ENCODE measurements at regions not wholly inside any gene's neighbourhood (a gene's known extent, or its start where the extent isn't known, plus 50 kb on each side); places are given as distances from the start of the nearest gene placed in this dataset.
"Not testable (repeated sequence)": the region's sequence is repeated elsewhere in the genome, so short reads cannot be mapped to it uniquely, and the experiment has no call there.

GRCh38 chr16:7866144-7866543 lies 533.5 kb downstream of the RBFOX1 start:
- Histone ChIP-seq H3K4me3 (no peak overlapping the region), H3K4me1 (no peaks in the 10 kb centered on the region), H3K9me3 (0 out of 3 replicates have a peak, but pooled peaks cover 2% of the 10 kb centered on the region), H3K27ac (no peak overlapping the region), H3K4me2 (no peak overlapping the region)
- ChIA-PET POLR2A (no interaction called here), CTCF (no interaction called here)
- DNase-seq (ENCODE audit: low read depth in 1 of 2, low spot score in 1 of 2) (no peak), ATAC-seq (no peak), FAIRE-seq (no peak)
- TF ChIP-seq FOSB (CRISPR knock-in tag; IDR thresholded peaks at IDR 0.05): no peak
- TF ChIP-seq FOXS1 (CRISPR knock-in tag; IDR thresholded peaks at IDR 0.05): no peak
- no peak for TF ChIP-seq E2F6 (IDR thresholded peaks at IDR 0.05; ENCODE audit: borderline replicate concordance, low read depth)
- no peak for TF ChIP-seq PBX3 (IDR thresholded peaks at IDR 0.05)
- no peak for TF ChIP-seq HMGXB4 (CRISPR knock-in tag; IDR thresholded peaks at IDR 0.05; ENCODE audit: borderline replicate concordance)
- TF ChIP-seq KDM1A (IDR thresholded peaks at IDR 0.05; ENCODE audit: low read depth): no peak
- no peak for TF ChIP-seq RFX5 (IDR thresholded peaks at IDR 0.05)
- no peak for TF ChIP-seq HOXA7 (CRISPR knock-in tag; IDR thresholded peaks at IDR 0.05)
- TF ChIP-seq HEYL (CRISPR knock-in tag; IDR thresholded peaks at IDR 0.05): no peak
- no peak for TF ChIP-seq RAD21 (conservative IDR thresholded peaks at IDR 0.05 in 1 of 2, IDR thresholded peaks at IDR 0.05 in 1 of 2)
- 2% methylated on average over 4 of the region's 4 CpGs for WGBS (ENCODE audit: missing lambda C conversion rate)

- H3K4me3 ChIP-seq; H3K4me1 ChIP-seq; H3K9me3 ChIP-seq; DNase-seq (ENCODE audit: low read depth in 1 of 2, low spot score in 1 of 2); H3K27ac ChIP-seq; H3K4me2 ChIP-seq; POLR2A ChIA-PET; FAIRE-seq; ATAC-seq: not testable (repeated sequence)
- 25% methylated on average over 3 of the region's 3 CpGs for WGBS (ENCODE audit: missing lambda C conversion rate)
- CTCF ChIA-PET: interaction anchor here (1.1 kb wide), 1 partner anchor 12 kb away, joined by 3 read pairs; no protein-coding TSS in a partner anchor
These were observed 532.7 kb downstream of the RBFOX1 start for GRCh38 chr16:7865393-7865792.

- Histone ChIP-seq H3K27ac (no peak overlapping the region), H3K4me3 (no peak overlapping the region), H3K4me1 (no peaks in the 10 kb centered on the region), H3K4me2 (no peak overlapping the region), H3K9me3 (0 out of 3 replicates have a peak, but pooled peaks cover 2% of the 10 kb centered on the region)
- DNase-seq (ENCODE audit: low read depth in 1 of 2, low spot score in 1 of 2) (no peak), FAIRE-seq (no peak), ATAC-seq (no peak)
- ChIA-PET CTCF (no interaction called here), POLR2A (no interaction called here)
- TF ChIP-seq HES2 (IDR thresholded peaks at IDR 0.05) (no peak), BCL3 (IDR thresholded peaks at IDR 0.05) (no peak), NPAS2 (CRISPR knock-in tag; IDR thresholded peaks at IDR 0.05; ENCODE audit: borderline replicate concordance) (no peak), MYC (IDR thresholded peaks at IDR 0.05; ENCODE audit: borderline replicate concordance, low read length) (no peak), ATOH8 (CRISPR knock-in tag; IDR thresholded peaks at IDR 0.05; ENCODE audit: low read depth) (no peak), HMGXB4 (CRISPR knock-in tag; IDR thresholded peaks at IDR 0.05; ENCODE audit: borderline replicate concordance) (no peak), KDM1A (IDR thresholded peaks at IDR 0.05; ENCODE audit: low read depth) (no peak), E2F6 (IDR thresholded peaks at IDR 0.05; ENCODE audit: borderline replicate concordance, low read depth) (no peak), PHF8 (IDR thresholded peaks at IDR 0.05; ENCODE audit: borderline replicate concordance, low read depth) (no peak), FOSL2 (IDR thresholded peaks at IDR 0.05) (no peak), FOSL2 (CRISPR knock-in tag; IDR thresholded peaks at IDR 0.05) (no peak), ELK1 (IDR thresholded peaks at IDR 0.05; ENCODE audit: low read depth, low read length) (no peak), SREBF2 (IDR thresholded peaks at IDR 0.05) (no peak)
- WGBS (ENCODE audit: missing lambda C conversion rate): 10% methylated on average over 3 of the region's 3 CpGs
These were observed 529.4 kb downstream of the RBFOX1 start for GRCh38 chr16:7861891-7862582.

Measured in A549 (cell line).